A549 (cell line): ENCODE measurements at regions not wholly inside any gene's neighbourhood (a gene's known extent, or its start where the extent isn't known, plus 50 kb on each side); places are given as distances from the start of the nearest gene placed in this dataset.
"Not testable (repeated sequence)": the region's sequence is repeated elsewhere in the genome, so short reads cannot be mapped to it uniquely, and the experiment has no call there.

Source experiments
- ATAC-seq, 2 experiments: fragments of 200-7000 bp in 1 of 2; fragments of >200 bp in 1 of 2; cut with Nextera tagmentation in 1 of 2; cut with Tn5 transposase in 1 of 2; 3 replicates each; pipeline versions ENCODE4 v1.8.0 to v1.9.1; 2018 to 2020; ENCODE audit warnings: mild to moderate bottlenecking in 1 of 2, moderate library complexity in 1 of 2
- CTCF ChIA-PET: fragments of 300-600 bp; sonication (Branson Sonifier 250); formaldehyde crosslinking; extraction: SDS; loops from one replicate; lab custom pipeline; 2021; ENCODE audit warnings: antibody characterized with exemption, inconsistent platforms; lab: Yijun Ruan, JAX
- POLR2A ChIA-PET: fragments of 350-600 bp; formaldehyde crosslinking; extraction: SDS; loops from one replicate; lab custom pipeline; 2021; ENCODE audit warnings: antibody characterized with exemption, inconsistent platforms; lab: Yijun Ruan, JAX
- DNase-seq, 2 experiments: peaks; one replicate each; pipeline versions ENCODE4 v3.0.0 to v3.0.0-alpha.2; 2011 to 2016; ENCODE audit warnings: low read depth in 1 of 2, low spot score in 1 of 2
- FAIRE-seq: peaks from 2 replicates; lab custom pipeline; 2011; peaks lifted over from hg19 to GRCh38; lab: Jason Lieb, UNC
- H3K27ac ChIP-seq, 2 experiments: fragments of >200 bp; sonication (Bioruptor Twin); formaldehyde crosslinking; 3 replicates each; pipeline ENCODE4 v1.5.1; 2016 to 2017
- H3K4me1 ChIP-seq: fragments of >200 bp; sonication (Bioruptor Twin); formaldehyde crosslinking; 3 replicates; pipeline ENCODE4 v1.6.1; 2016
- H3K4me2 ChIP-seq: fragments of >200 bp; sonication (Bioruptor Twin); formaldehyde crosslinking; 3 replicates; pipeline ENCODE4 v1.6.1; 2016
- H3K4me3 ChIP-seq: fragments of >200 bp; sonication (Bioruptor Twin); formaldehyde crosslinking; 3 replicates; pipeline ENCODE4 v1.5.1; 2016
- H3K9me3 ChIP-seq: fragments of >200 bp; sonication (Bioruptor Twin); formaldehyde crosslinking; 3 replicates; pipeline ENCODE4 v1.6.1; 2016
- ATOH8 ChIP-seq: fragments of 250-450 bp; sonication (Bioruptor Pico); IDR thresholded peaks from 2 replicates; pipeline ENCODE4 v1.5.0; 2020; ENCODE audit warnings: low read depth, mild to moderate bottlenecking, moderate library complexity
- BHLHE40 ChIP-seq: IDR thresholded peaks from 2 replicates; pipeline ENCODE4 v1.6.1; 2012; ENCODE audit warnings: low read depth, low read length, inconsistent platforms
- CEBPB ChIP-seq, 2 experiments: fragments of >200 bp in 1 of 2; sonication (Bioruptor Twin) in 1 of 2; formaldehyde crosslinking in 1 of 2; IDR thresholded peaks; 2 replicates each; pipeline ENCODE4 v1.6.1; 2012 to 2016
- CHD4 ChIP-seq: fragments of 200-600 bp; sonication (generic); IDR thresholded peaks from 2 replicates; pipeline ENCODE4 v1.6.1; 2016; ENCODE audit warnings: antibody characterized with exemption, mild to moderate bottlenecking, borderline replicate concordance
- EP300 ChIP-seq, 2 experiments: fragments of >200 bp; sonication (Bioruptor Twin); formaldehyde crosslinking; IDR thresholded peaks; 2 replicates in 1 of 2; 3 replicates in 1 of 2; pipeline ENCODE4 v1.6.1; 2016 to 2017
- FOSB ChIP-seq: fragments of 250-450 bp; sonication (Bioruptor Pico); IDR thresholded peaks from 2 replicates; pipeline ENCODE4 v1.5.0; 2020; ENCODE audit warnings: mild to moderate bottlenecking, moderate library complexity
- FOXS1 ChIP-seq: fragments of 250-450 bp; sonication (Bioruptor Pico); IDR thresholded peaks from 2 replicates; pipeline ENCODE4 v1.5.0; 2020; ENCODE audit warnings: mild to moderate bottlenecking, moderate library complexity
- HEYL ChIP-seq: fragments of 250-450 bp; sonication (Bioruptor Pico); IDR thresholded peaks from 2 replicates; pipeline ENCODE4 v1.8.0; 2021; ENCODE audit warnings: mild to moderate bottlenecking, moderate library complexity
- HOXA7 ChIP-seq: fragments of 250-450 bp; sonication (Bioruptor Pico); IDR thresholded peaks from 2 replicates; pipeline ENCODE4 v1.5.0; 2020; ENCODE audit warnings: mild to moderate bottlenecking, moderate library complexity
- HOXB13 ChIP-seq: fragments of 250-450 bp; sonication (Bioruptor Pico); IDR thresholded peaks from 2 replicates; pipeline ENCODE4 v1.5.0; 2020; ENCODE audit warnings: low read depth, mild to moderate bottlenecking, moderate library complexity
- JUNB ChIP-seq: fragments of >200 bp; sonication (Bioruptor Twin); formaldehyde crosslinking; IDR thresholded peaks from 2 replicates; pipeline ENCODE4 v1.6.1; 2016
- MAFK ChIP-seq: fragments of 450-650 bp; IDR thresholded peaks from 2 replicates; pipeline ENCODE4 v1.6.1; 2014; ENCODE audit not compliant: partially characterized antibody
- MAZ ChIP-seq: fragments of 150-350 bp; IDR thresholded peaks from 2 replicates; pipeline ENCODE4 v1.6.1; 2014; ENCODE audit warnings: antibody characterized with exemption, low read depth, low read length, borderline replicate concordance
- NR3C1 ChIP-seq: fragments of >200 bp; sonication (Bioruptor Twin); formaldehyde crosslinking; IDR thresholded peaks from 3 replicates; pipeline ENCODE4 v1.6.1; 2017
- PBX3 ChIP-seq: IDR thresholded peaks from 2 replicates; pipeline ENCODE4 v1.6.1; 2012
- PHF8 ChIP-seq: fragments of 200-600 bp; sonication (generic); IDR thresholded peaks from 2 replicates; pipeline ENCODE4 v1.6.1; 2016; ENCODE audit warnings: low read depth, mild to moderate bottlenecking, antibody characterized with exemption, moderate library complexity, borderline replicate concordance
- POLR2AphosphoS2 ChIP-seq: conservative IDR thresholded peaks from 2 replicates; pipeline ENCODE4 v1.6.1; 2012; ENCODE audit warnings: low read length, improper control_type of control experiment, inconsistent platforms
- SMC3 ChIP-seq: fragments of >200 bp; sonication (Bioruptor Twin); formaldehyde crosslinking; IDR thresholded peaks from 3 replicates; pipeline ENCODE4 v1.6.1; 2018; ENCODE audit warnings: inconsistent platforms
- SREBF2 ChIP-seq: fragments of 450-650 bp; IDR thresholded peaks from 2 replicates; pipeline ENCODE4 v1.6.1; 2014; ENCODE audit warnings: mild to moderate bottlenecking, moderate library complexity
- TP53 ChIP-seq: fragments of 250-450 bp; sonication (Bioruptor Pico); IDR thresholded peaks from 2 replicates; pipeline ENCODE4 v1.5.0; 2021; ENCODE audit warnings: mild to moderate bottlenecking, moderate library complexity
- ZNF302 ChIP-seq: fragments of 250-450 bp; sonication (Bioruptor Pico); IDR thresholded peaks from 2 replicates; pipeline ENCODE4 v1.9.0; 2021; ENCODE audit warnings: inconsistent platforms, mild to moderate bottlenecking, moderate library complexity
- ZSCAN20 ChIP-seq: fragments of 250-450 bp; sonication (Bioruptor Pico); IDR thresholded peaks from 2 replicates; pipeline ENCODE4 v1.8.0; 2022; ENCODE audit warnings: mild to moderate bottlenecking, moderate library complexity
- WGBS: methylation state at CpG from one replicate; pipeline ENCODE4 v1.1.6; 2017; ENCODE audit errors: missing lambda C conversion rate; 5-methylcytosine and 5-hydroxymethylcytosine counted together
- TF ChIP-seq, protein P1 (sequence below): fragments of 200-600 bp; sonication (generic); IDR thresholded peaks from 2 replicates; pipeline ENCODE4 v1.6.1; 2016; ENCODE audit warnings: antibody characterized with exemption, mild to moderate bottlenecking, moderate library complexity

- TF ChIP-seq, protein P1, sequence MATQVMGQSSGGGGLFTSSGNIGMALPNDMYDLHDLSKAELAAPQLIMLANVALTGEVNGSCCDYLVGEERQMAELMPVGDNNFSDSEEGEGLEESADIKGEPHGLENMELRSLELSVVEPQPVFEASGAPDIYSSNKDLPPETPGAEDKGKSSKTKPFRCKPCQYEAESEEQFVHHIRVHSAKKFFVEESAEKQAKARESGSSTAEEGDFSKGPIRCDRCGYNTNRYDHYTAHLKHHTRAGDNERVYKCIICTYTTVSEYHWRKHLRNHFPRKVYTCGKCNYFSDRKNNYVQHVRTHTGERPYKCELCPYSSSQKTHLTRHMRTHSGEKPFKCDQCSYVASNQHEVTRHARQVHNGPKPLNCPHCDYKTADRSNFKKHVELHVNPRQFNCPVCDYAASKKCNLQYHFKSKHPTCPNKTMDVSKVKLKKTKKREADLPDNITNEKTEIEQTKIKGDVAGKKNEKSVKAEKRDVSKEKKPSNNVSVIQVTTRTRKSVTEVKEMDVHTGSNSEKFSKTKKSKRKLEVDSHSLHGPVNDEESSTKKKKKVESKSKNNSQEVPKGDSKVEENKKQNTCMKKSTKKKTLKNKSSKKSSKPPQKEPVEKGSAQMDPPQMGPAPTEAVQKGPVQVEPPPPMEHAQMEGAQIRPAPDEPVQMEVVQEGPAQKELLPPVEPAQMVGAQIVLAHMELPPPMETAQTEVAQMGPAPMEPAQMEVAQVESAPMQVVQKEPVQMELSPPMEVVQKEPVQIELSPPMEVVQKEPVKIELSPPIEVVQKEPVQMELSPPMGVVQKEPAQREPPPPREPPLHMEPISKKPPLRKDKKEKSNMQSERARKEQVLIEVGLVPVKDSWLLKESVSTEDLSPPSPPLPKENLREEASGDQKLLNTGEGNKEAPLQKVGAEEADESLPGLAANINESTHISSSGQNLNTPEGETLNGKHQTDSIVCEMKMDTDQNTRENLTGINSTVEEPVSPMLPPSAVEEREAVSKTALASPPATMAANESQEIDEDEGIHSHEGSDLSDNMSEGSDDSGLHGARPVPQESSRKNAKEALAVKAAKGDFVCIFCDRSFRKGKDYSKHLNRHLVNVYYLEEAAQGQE, result no peak
- no peak for TF ChIP-seq PHF8
- TF ChIP-seq SREBF2, result no peak
- no peak for TF ChIP-seq SMC3
- TF ChIP-seq FOXS1, result no peak
- TF ChIP-seq, all 56 proteins: peak for 0
Observed at GRCh38 chr2:153589586-153589985, 111.0 kb upstream of the RPRM start (continued).

DNA sequence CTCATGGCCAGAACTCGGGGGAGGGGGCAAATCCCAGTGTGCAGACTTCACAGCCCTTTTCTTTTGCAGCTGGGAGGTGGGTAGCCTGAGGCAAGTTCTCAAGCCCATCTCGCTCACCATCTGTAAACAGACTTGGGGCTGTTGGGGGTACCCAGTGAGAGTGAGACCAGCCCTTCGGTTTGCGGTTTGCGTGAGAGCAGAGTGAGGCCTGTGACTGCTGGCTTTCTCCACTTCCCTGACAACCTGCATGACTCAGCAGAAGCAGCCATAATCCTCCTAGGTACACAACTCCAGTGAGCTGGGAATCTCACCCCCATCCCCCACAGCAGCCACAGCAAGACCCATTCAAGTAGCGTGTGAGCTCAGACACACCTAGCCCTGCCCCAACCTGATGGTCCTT lies 114.5 kb upstream of the RPRM start:
- ATAC-seq, POLR2A ChIA-PET, CTCF ChIA-PET, H3K9me3 ChIP-seq, H3K4me3 ChIP-seq, H3K4me1 ChIP-seq, FAIRE-seq, H3K4me2 ChIP-seq: not testable (repeated sequence)
- TF ChIP-seq MAFK, result peak; percentile 66
- peak in 1 of 2 experiments; percentile 1 for DNase-seq
- WGBS, result 70% methylated on average over 6 of the region's 6 CpGs
- peak overlapping the region; percentile 8 to 62; a peak in 3 of 6 replicates for H3K27ac ChIP-seq

DNA sequence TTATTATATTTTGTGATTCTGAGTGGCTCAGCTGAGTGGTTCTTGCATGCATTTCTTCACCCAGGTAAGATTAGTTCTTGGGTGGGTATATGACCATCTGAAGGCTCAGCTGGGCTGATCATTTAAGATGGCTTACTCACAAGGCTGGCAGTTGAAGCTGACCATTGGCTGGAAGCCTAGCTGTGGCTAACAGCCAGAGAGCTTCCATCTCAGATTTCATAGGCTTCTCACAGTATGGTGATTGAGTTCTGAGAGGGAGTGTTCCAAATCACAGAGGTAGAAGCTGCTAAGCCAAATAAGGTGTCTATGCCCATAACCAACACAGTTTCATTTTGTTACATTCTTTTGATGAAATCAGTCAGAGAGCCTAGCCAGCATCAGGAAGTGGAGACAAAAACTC lies 117.4 kb upstream of the RPRM start:
- no peak for TF ChIP-seq TP53 (CRISPR knock-in tag)
- TF ChIP-seq HOXB13 (CRISPR knock-in tag), result no peak
- TF ChIP-seq PHF8, result no peak
- TF ChIP-seq MAZ, result no peak
- no peak for TF ChIP-seq EP300 (IDR thresholded peaks at IDR 0.05)
- no peak for TF ChIP-seq JUNB
- TF ChIP-seq NR3C1, result no peak
- TF ChIP-seq ATOH8 (CRISPR knock-in tag), result no peak
- no peak for TF ChIP-seq FOXS1
- TF ChIP-seq FOSB, result no peak
- no peak for TF ChIP-seq ZSCAN20 (CRISPR knock-in tag)
- TF ChIP-seq PBX3, result no peak
- no peak for TF ChIP-seq MAFK
- POLR2A ChIA-PET, result no interaction called here
- CTCF ChIA-PET, result no interaction called here
- no peak for FAIRE-seq
- peak in 1 of 2 experiments; percentile 6 for DNase-seq
- ATAC-seq, result no peak
- Histone ChIP-seq H3K4me1 (peaks cover 5% of the 10 kb centered on the region; the same call in 2 of the 3 replicates), H3K27ac (no peak overlapping the region), H3K4me2 (no peak overlapping the region), H3K4me3 (no peak overlapping the region), H3K9me3 (no peaks in the 10 kb centered on the region; the same call in 2 of the 3 replicates)

DNA sequence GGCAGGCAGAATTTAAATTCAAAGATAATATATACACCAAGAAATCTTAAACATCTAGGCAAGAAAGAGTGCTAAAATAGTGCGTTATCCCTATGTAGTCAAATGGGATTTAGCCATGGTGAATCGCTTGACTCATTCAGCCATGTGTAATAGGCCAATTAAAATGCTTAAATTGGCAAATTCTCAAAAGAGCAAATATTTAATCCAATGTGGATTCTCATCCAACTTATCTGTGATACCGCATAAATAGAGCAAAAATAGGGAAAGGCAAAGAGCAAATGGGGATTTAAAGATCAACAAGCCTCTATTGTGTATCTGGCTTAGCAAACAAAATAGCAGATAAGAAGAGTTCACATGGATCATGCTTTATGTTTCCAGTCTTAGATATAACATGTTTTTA lies 123.2 kb upstream of the RPRM start:
- DNase-seq, result no peak
- FAIRE-seq, result no peak

More for the DNA sequence above, 123.2 kb upstream of the RPRM start:
- TF ChIP-seq HEYL (CRISPR knock-in tag), result no peak
- TF ChIP-seq CHD4, result no peak
- TF ChIP-seq MAZ, result no peak
- no peak for TF ChIP-seq HOXA7 (CRISPR knock-in tag)
- TF ChIP-seq POLR2AphosphoS2, result no peak
- no peak for TF ChIP-seq SMC3
- TF ChIP-seq JUNB, result no peak
- no peak for TF ChIP-seq BHLHE40
- TF ChIP-seq SREBF2, result no peak
- no peak for TF ChIP-seq CEBPB (IDR thresholded peaks at IDR 0.05)
- TF ChIP-seq ZNF302, result no peak
- no peak overlapping the region for H3K4me2 ChIP-seq
- WGBS, result 16% methylated on average over 3 of the region's 3 CpGs
- CTCF ChIA-PET, result no interaction called here
- no peak overlapping the region for H3K27ac ChIP-seq
- no peak overlapping the region for H3K4me3 ChIP-seq
- no peaks in the 10 kb centered on the region for H3K9me3 ChIP-seq
- H3K4me1 ChIP-seq, result no peaks in the 10 kb centered on the region
- no peak for ATAC-seq
- POLR2A ChIA-PET, result no interaction called here
